ENCODE measurements at regions not wholly inside any gene's neighbourhood (a gene's known extent, or its start where the extent isn't known, plus 50 kb on each side); places are given as distances from the start of the nearest gene placed in this dataset.
"Not testable (repeated sequence)": the region's sequence is repeated elsewhere in the genome, so short reads cannot be mapped to it uniquely, and the experiment has no call there.

GRCh38 chr6:14239097-14239496 is 121.5 kb downstream of the CD83 start:
- H3K79me2 ChIP-seq (ENCODE audit: low read depth) = no peaks in the 10 kb centered on the region
- H3K4me1 ChIP-seq (replicated peaks; ENCODE audit: insufficient read depth) = no peaks in the 10 kb centered on the region
- H3K36me3 ChIP-seq (ENCODE audit: low read depth) = no peaks in the 10 kb centered on the region

GRCh38 chr6:14240411-14241166 is 123.0 kb downstream of the CD83 start:
- intact Hi-C loops (cut with micrococcal nuclease; ENCODE audit: unreplicated experiment) = no loop called here
- no peak for DNase-seq
- Histone ChIP-seq H3K4me3 (no peak overlapping the region), H3K27me3 (ENCODE audit: insufficient read depth, low read depth) (no peaks in the 10 kb centered on the region), H2AFZ (no peak overlapping the region), H3F3A (ENCODE audit: insufficient read depth, low read depth) (no peaks in the 10 kb centered on the region), H3K79me2 (ENCODE audit: low read depth) (no peaks in the 10 kb centered on the region), H3K4me1 (replicated peaks; ENCODE audit: insufficient read depth) (no peaks in the 10 kb centered on the region), H3K4me2 (no peak overlapping the region), H3K9me3 (ENCODE audit: insufficient read depth, low read depth) (peaks cover 15% of the 10 kb centered on the region), H4K20me1 (ENCODE audit: insufficient read depth) (no peaks in the 10 kb centered on the region), H3K36me3 (ENCODE audit: low read depth) (no peaks in the 10 kb centered on the region), H3K27ac (no peak overlapping the region), H3K9me2 (ENCODE audit: insufficient read depth) (no peaks in the 10 kb centered on the region)
- POLR2A ChIA-PET (ENCODE audit: unreplicated experiment) = no interaction called here
- CTCF ChIA-PET = no interaction called here
- TF ChIP-seq EZH2 (IDR thresholded peaks at IDR 0.05; ENCODE audit: low read depth) (no peak), CTCF (conservative IDR thresholded peaks at IDR 0.05) (no peak)
- BruUV-seq (replicated peaks) = no TSS peak

More at GRCh38 chr6:14239097-14239496, 121.5 kb downstream of the CD83 start:
- no TSS peak for BruUV-seq (replicated peaks)
- Histone ChIP-seq H3K27ac (no peak overlapping the region), H3K9me3 (ENCODE audit: insufficient read depth, low read depth) (peaks cover 15% of the 10 kb centered on the region), H4K20me1 (ENCODE audit: insufficient read depth) (no peaks in the 10 kb centered on the region), H3K27me3 (ENCODE audit: insufficient read depth, low read depth) (no peaks in the 10 kb centered on the region), H3K4me3 (no peak overlapping the region), H3F3A (ENCODE audit: insufficient read depth, low read depth) (no peaks in the 10 kb centered on the region), H3K9me2 (ENCODE audit: insufficient read depth) (no peaks in the 10 kb centered on the region), H3K4me2 (no peak overlapping the region), H2AFZ (no peak overlapping the region)
- TF ChIP-seq EZH2 (IDR thresholded peaks at IDR 0.05; ENCODE audit: low read depth) = no peak
- CTCF ChIA-PET = no interaction called here
- POLR2A ChIA-PET (ENCODE audit: unreplicated experiment) = no interaction called here
- DNase-seq = no peak
- intact Hi-C loops (cut with micrococcal nuclease; ENCODE audit: unreplicated experiment) = no loop called here

DNA sequence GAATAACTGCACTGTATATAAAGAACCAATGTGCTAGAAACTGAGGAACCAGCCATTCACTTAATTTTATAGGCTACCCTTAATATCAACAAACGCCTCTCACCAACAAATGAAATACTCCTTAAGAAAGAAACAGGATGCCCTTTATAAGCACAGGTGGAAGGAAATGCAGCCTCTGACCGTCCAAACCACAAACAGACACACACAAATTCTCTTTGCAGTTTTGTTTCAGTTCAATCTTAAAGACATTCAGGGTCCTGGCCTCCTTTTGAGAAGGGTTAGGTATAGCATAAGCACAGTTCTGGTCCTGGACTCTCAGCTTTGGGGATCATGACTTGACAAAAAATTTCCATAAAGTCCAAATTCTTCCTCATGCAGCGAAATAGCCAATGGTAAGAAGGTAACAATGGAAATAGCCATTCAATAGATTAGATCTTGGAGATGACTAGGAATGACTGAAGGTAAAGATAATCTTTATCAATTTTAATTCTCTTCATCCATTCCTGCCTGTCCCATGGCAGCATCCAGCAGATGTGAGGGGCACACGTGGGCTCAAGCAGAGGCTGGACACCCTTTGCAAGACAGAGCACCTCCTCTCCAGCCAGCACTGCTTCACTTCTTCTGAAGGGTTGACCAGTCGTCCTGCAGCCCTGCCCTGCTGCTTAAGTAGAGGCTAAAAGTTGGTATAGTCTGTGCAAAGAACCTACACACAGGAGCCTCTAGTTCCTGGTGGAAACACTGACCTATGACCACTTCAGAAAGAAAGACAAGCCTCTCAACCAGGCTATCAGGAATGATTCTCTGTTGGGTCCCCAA is 123.9 kb downstream of the CD83 start:
- intact Hi-C loops (cut with micrococcal nuclease; ENCODE audit: unreplicated experiment) = no loop called here
- H3K36me3 ChIP-seq (ENCODE audit: low read depth) = no peaks in the 10 kb centered on the region
- BruUV-seq (replicated peaks) = no TSS peak
- no peaks in the 10 kb centered on the region for H3K9me2 ChIP-seq (ENCODE audit: insufficient read depth)
- no peak overlapping the region for H3K4me2 ChIP-seq
- no peaks in the 10 kb centered on the region for H3K4me1 ChIP-seq (replicated peaks; ENCODE audit: insufficient read depth)
- TF ChIP-seq EZH2 (IDR thresholded peaks at IDR 0.05; ENCODE audit: low read depth) (no peak), CTCF (conservative IDR thresholded peaks at IDR 0.05) (no peak)
- no peak for DNase-seq
- H2AFZ ChIP-seq = no peak overlapping the region
- no peaks in the 10 kb centered on the region for H3F3A ChIP-seq (ENCODE audit: insufficient read depth, low read depth)
- H3K9me3 ChIP-seq (ENCODE audit: insufficient read depth, low read depth) = peaks cover 15% of the 10 kb centered on the region
- H3K4me3 ChIP-seq = no peak overlapping the region
- ChIA-PET POLR2A (ENCODE audit: unreplicated experiment) (no interaction called here), CTCF (no interaction called here)
- no peaks in the 10 kb centered on the region for H4K20me1 ChIP-seq (ENCODE audit: insufficient read depth)
- H3K27ac ChIP-seq = no peak overlapping the region
- no peaks in the 10 kb centered on the region for H3K79me2 ChIP-seq (ENCODE audit: low read depth)
- no peaks in the 10 kb centered on the region for H3K27me3 ChIP-seq (ENCODE audit: insufficient read depth, low read depth)

GRCh38 chr6:14242912-14243311 is 125.3 kb downstream of the CD83 start:
- H3K4me2 ChIP-seq; H3K9me2 ChIP-seq (ENCODE audit: insufficient read depth); POLR2A ChIA-PET (ENCODE audit: unreplicated experiment); BruUV-seq (replicated peaks); H3K27ac ChIP-seq; intact Hi-C loops (cut with micrococcal nuclease; ENCODE audit: unreplicated experiment); H3K27me3 ChIP-seq (ENCODE audit: insufficient read depth, low read depth); H3K79me2 ChIP-seq (ENCODE audit: low read depth); H3F3A ChIP-seq (ENCODE audit: insufficient read depth, low read depth); H2AFZ ChIP-seq; CTCF ChIA-PET; H3K36me3 ChIP-seq (ENCODE audit: low read depth); H3K4me3 ChIP-seq; H4K20me1 ChIP-seq (ENCODE audit: insufficient read depth); H3K4me1 ChIP-seq (replicated peaks; ENCODE audit: insufficient read depth); DNase-seq: not testable (repeated sequence)
- peaks cover 15% of the 10 kb centered on the region for H3K9me3 ChIP-seq (ENCODE audit: insufficient read depth, low read depth)
